Brain microvascular endothelial cell (primary cell): ENCODE measurements at regions not wholly inside any gene's neighbourhood (a gene's known extent, or its start where the extent isn't known, plus 50 kb on each side); places are given as distances from the start of the nearest gene placed in this dataset.
"Not testable (repeated sequence)": the region's sequence is repeated elsewhere in the genome, so short reads cannot be mapped to it uniquely, and the experiment has no call there.

Source experiments
- DNase-seq: peaks from one replicate; pipeline ENCODE4 v3.0.0-alpha.2; 2020
- H3K27ac ChIP-seq: fragments of 250-450 bp; sonication (Bioruptor Pico); 2 replicates; pipeline ENCODE4 v1.5.1; 2020; ENCODE audit warnings: mild to moderate bottlenecking, moderate library complexity
- H3K27me3 ChIP-seq: fragments of 250-450 bp; sonication (Bioruptor Pico); replicated peaks from 2 replicates; pipeline ENCODE4 v1.5.1; 2020; ENCODE audit warnings: mild to moderate bottlenecking
- H3K36me3 ChIP-seq: fragments of 250-450 bp; sonication (Bioruptor Pico); replicated peaks from 2 replicates; pipeline ENCODE4 v1.5.1; 2020; ENCODE audit warnings: mild to moderate bottlenecking
- H3K4me3 ChIP-seq: 2 replicates; pipeline ENCODE4 v1.5.1; 2011; ENCODE audit warnings: low read depth, mild to moderate bottlenecking, control low read depth, low read length, moderate library complexity
- in situ Hi-C: cut with HindIII; loops from 2 replicates; pipeline ENCODE4 v1.10.0; 2017; ENCODE audit warnings: low sequenced_read_pairs, low pct_ligation_motif_present
- TF ChIP-seq, protein P1 (sequence below): IDR thresholded peaks from 2 replicates; pipeline ENCODE4 v1.5.1; 2011; ENCODE audit warnings: low read depth, mild to moderate bottlenecking, moderate library complexity, low read length, control low read depth, inconsistent platforms; ENCODE audit errors: missing control alignments

- no peak overlapping the region for H3K4me3 ChIP-seq
- TF ChIP-seq, protein P1, sequence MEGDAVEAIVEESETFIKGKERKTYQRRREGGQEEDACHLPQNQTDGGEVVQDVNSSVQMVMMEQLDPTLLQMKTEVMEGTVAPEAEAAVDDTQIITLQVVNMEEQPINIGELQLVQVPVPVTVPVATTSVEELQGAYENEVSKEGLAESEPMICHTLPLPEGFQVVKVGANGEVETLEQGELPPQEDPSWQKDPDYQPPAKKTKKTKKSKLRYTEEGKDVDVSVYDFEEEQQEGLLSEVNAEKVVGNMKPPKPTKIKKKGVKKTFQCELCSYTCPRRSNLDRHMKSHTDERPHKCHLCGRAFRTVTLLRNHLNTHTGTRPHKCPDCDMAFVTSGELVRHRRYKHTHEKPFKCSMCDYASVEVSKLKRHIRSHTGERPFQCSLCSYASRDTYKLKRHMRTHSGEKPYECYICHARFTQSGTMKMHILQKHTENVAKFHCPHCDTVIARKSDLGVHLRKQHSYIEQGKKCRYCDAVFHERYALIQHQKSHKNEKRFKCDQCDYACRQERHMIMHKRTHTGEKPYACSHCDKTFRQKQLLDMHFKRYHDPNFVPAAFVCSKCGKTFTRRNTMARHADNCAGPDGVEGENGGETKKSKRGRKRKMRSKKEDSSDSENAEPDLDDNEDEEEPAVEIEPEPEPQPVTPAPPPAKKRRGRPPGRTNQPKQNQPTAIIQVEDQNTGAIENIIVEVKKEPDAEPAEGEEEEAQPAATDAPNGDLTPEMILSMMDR = no peak
- H3K27ac ChIP-seq = no peak overlapping the region
- H3K36me3 ChIP-seq = no peaks in the 10 kb centered on the region
- in situ Hi-C loops = no loop called here
- no peak for DNase-seq
- H3K27me3 ChIP-seq = no peaks in the 10 kb centered on the region
Observed at GRCh38 chr4:13816472-13816871, 188.9 kb upstream of the BOD1L1 start.

DNA sequence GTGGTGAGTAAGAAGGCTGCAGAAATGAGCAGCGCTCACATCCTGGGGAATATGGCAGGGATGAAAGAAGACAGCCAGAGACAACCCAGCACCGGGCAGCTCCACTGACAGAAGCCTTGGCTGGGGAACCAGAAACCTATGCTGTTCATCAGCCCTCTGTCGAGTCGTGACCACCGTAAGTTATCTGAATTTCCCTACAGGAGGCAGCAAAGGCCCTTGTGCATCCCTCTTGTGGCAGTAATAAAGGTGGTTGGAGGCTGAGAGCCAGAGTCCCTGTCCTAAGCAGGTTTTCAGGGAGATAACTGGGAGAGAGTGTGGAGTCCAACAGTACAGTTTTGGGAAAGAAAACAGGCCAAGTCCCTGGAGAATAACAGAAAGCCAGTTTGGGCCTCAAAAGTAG is 194.0 kb upstream of the BOD1L1 start:
- in situ Hi-C loops = no loop called here
- TF ChIP-seq, protein P1 = peak; percentile 24
- no peak for DNase-seq
- Histone ChIP-seq H3K36me3 (no peaks in the 10 kb centered on the region), H3K27ac (no peak overlapping the region), H3K27me3 (no peaks in the 10 kb centered on the region), H3K4me3 (no peak overlapping the region)

- H3K4me3 ChIP-seq, H3K27ac ChIP-seq, in situ Hi-C loops, DNase-seq, H3K36me3 ChIP-seq, H3K27me3 ChIP-seq: not testable (repeated sequence)
Observed at GRCh38 chr4:13825822-13826221, 198.3 kb upstream of the BOD1L1 start.

- Histone ChIP-seq H3K4me3 (no peak overlapping the region), H3K27ac (no peak overlapping the region), H3K27me3 (no peaks in the 10 kb centered on the region), H3K36me3 (no peaks in the 10 kb centered on the region)
- in situ Hi-C loops = no loop called here
- no peak for DNase-seq
- TF ChIP-seq, protein P1 = no peak
Observed at GRCh38 chr4:13829457-13829856, 201.9 kb upstream of the BOD1L1 start.

GRCh38 chr4:13830449-13830848 is 202.9 kb upstream of the BOD1L1 start:
- Histone ChIP-seq H3K36me3 (no peaks in the 10 kb centered on the region), H3K27me3 (no peaks in the 10 kb centered on the region), H3K27ac (no peak overlapping the region), H3K4me3 (no peak overlapping the region)
- no peak for DNase-seq
- in situ Hi-C loops = no loop called here
- TF ChIP-seq, protein P1 = no peak

GRCh38 chr4:13833171-13833804 is 205.8 kb upstream of the BOD1L1 start:
- H3K27ac ChIP-seq = no peak overlapping the region
- no peak for DNase-seq
- H3K36me3 ChIP-seq = no peaks in the 10 kb centered on the region
- in situ Hi-C loops = no loop called here
- no peaks in the 10 kb centered on the region for H3K27me3 ChIP-seq
- TF ChIP-seq, protein P1 = no peak
- H3K4me3 ChIP-seq = no peak overlapping the region
